ENCODE measurements at regions not wholly inside any gene's neighbourhood (a gene's known extent, or its start where the extent isn't known, plus 50 kb on each side); places are given as distances from the start of the nearest gene placed in this dataset.

DNA sequence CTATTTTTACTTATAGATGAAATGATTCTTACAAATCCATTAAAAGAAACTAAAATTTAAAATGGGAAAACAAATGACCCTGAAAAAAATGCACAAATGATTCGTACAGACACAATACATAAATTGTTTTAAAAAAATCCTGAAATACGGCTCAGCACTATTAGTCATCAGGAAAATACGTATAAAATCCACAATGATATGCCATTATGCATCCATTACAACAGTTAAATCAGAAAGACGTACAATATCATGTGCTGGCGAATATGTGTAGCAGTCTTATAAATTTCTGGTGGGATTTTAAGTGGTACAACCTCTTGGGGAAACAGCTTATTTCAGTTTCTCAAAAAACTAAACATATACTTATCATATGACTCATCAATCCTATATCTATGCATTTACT, 600.1 kb upstream of the STEAP1 start:
- TF ChIP-seq, protein P1, sequence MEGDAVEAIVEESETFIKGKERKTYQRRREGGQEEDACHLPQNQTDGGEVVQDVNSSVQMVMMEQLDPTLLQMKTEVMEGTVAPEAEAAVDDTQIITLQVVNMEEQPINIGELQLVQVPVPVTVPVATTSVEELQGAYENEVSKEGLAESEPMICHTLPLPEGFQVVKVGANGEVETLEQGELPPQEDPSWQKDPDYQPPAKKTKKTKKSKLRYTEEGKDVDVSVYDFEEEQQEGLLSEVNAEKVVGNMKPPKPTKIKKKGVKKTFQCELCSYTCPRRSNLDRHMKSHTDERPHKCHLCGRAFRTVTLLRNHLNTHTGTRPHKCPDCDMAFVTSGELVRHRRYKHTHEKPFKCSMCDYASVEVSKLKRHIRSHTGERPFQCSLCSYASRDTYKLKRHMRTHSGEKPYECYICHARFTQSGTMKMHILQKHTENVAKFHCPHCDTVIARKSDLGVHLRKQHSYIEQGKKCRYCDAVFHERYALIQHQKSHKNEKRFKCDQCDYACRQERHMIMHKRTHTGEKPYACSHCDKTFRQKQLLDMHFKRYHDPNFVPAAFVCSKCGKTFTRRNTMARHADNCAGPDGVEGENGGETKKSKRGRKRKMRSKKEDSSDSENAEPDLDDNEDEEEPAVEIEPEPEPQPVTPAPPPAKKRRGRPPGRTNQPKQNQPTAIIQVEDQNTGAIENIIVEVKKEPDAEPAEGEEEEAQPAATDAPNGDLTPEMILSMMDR (IDR thresholded peaks at IDR 0.05; ENCODE audit: low read depth, low read length): no peak
- TF ChIP-seq POLR2A (IDR thresholded peaks at IDR 0.05; ENCODE audit: extremely low read depth, insufficient read length) (no peak), MYC (IDR thresholded peaks at IDR 0.05; ENCODE audit: low read depth, low read length) (no peak)
- TF ChIP-seq, protein P2, sequence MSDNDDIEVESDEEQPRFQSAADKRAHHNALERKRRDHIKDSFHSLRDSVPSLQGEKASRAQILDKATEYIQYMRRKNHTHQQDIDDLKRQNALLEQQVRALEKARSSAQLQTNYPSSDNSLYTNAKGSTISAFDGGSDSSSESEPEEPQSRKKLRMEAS (IDR thresholded peaks at IDR 0.05; ENCODE audit: low read depth, low read length): no peak
